ENCODE measurements at regions not wholly inside any gene's neighbourhood (a gene's known extent, or its start where the extent isn't known, plus 50 kb on each side); places are given as distances from the start of the nearest gene placed in this dataset.

DNA sequence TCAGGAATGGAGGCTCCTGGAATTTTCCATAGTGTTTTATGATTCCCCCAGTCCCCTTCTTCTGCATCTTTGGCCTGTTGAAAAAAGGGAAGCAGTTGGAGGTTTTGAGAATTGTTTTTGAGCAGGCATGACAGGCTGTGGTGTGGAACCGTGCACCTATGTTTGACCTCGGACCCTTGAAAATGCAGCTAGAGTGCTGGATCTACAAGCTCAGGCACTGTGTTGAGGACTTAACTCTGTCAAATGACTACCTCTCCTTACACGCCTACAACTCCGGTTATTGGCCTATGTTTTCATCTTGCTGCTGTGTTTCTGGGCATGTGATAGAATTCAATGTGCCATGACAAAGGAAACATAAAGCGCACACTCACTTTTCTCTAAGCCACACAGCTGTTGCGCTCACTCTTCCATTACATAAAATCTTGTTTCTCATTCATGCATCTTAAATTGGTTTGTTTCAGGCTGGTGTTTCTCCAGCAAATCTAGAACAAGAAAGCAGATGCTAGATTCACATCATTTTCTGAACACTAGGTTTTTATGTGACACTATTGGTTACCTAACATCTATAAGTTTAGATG lies 616.6 kb downstream of the FGF9 start:
- TF ChIP-seq, protein P1, sequence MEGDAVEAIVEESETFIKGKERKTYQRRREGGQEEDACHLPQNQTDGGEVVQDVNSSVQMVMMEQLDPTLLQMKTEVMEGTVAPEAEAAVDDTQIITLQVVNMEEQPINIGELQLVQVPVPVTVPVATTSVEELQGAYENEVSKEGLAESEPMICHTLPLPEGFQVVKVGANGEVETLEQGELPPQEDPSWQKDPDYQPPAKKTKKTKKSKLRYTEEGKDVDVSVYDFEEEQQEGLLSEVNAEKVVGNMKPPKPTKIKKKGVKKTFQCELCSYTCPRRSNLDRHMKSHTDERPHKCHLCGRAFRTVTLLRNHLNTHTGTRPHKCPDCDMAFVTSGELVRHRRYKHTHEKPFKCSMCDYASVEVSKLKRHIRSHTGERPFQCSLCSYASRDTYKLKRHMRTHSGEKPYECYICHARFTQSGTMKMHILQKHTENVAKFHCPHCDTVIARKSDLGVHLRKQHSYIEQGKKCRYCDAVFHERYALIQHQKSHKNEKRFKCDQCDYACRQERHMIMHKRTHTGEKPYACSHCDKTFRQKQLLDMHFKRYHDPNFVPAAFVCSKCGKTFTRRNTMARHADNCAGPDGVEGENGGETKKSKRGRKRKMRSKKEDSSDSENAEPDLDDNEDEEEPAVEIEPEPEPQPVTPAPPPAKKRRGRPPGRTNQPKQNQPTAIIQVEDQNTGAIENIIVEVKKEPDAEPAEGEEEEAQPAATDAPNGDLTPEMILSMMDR (IDR thresholded peaks at IDR 0.05 in 2 of 3, conservative IDR thresholded peaks at IDR 0.05 in 1 of 3; ENCODE audit: borderline replicate concordance in 1 of 3, insufficient read depth in 1 of 3, low read depth in 2 of 3, low read length in 2 of 3): no peak
- TF ChIP-seq CEBPB (IDR thresholded peaks at IDR 0.05; ENCODE audit: low read depth): no peak
- no peak for TF ChIP-seq POLR2A (IDR thresholded peaks at IDR 0.05; ENCODE audit: borderline replicate concordance, extremely low read depth, insufficient read depth, insufficient read length)
- no peak for TF ChIP-seq POLR2AphosphoS5 (IDR thresholded peaks at IDR 0.05; ENCODE audit: low read depth, low read length)
- no peak for TF ChIP-seq EZH2 (IDR thresholded peaks at IDR 0.05)
- no peak for TF ChIP-seq FOSL1 (IDR thresholded peaks at IDR 0.05; ENCODE audit: low read depth)
- TF ChIP-seq ZNF274 (IDR thresholded peaks at IDR 0.05; ENCODE audit: low read depth, low read length): no peak
- TF ChIP-seq, protein P2, sequence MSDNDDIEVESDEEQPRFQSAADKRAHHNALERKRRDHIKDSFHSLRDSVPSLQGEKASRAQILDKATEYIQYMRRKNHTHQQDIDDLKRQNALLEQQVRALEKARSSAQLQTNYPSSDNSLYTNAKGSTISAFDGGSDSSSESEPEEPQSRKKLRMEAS (IDR thresholded peaks at IDR 0.05): no peak
- TF ChIP-seq EGR1 (IDR thresholded peaks at IDR 0.05; ENCODE audit: low read depth): no peak
- no peak for TF ChIP-seq SP1 (IDR thresholded peaks at IDR 0.05; ENCODE audit: low read depth)
- no peak for TF ChIP-seq RAD21 (IDR thresholded peaks at IDR 0.05; ENCODE audit: low read depth)

Measured in HCT116 (cell line).